ENCODE measurements at regions not wholly inside any gene's neighbourhood (a gene's known extent, or its start where the extent isn't known, plus 50 kb on each side); places are given as distances from the start of the nearest gene placed in this dataset.

DNA sequence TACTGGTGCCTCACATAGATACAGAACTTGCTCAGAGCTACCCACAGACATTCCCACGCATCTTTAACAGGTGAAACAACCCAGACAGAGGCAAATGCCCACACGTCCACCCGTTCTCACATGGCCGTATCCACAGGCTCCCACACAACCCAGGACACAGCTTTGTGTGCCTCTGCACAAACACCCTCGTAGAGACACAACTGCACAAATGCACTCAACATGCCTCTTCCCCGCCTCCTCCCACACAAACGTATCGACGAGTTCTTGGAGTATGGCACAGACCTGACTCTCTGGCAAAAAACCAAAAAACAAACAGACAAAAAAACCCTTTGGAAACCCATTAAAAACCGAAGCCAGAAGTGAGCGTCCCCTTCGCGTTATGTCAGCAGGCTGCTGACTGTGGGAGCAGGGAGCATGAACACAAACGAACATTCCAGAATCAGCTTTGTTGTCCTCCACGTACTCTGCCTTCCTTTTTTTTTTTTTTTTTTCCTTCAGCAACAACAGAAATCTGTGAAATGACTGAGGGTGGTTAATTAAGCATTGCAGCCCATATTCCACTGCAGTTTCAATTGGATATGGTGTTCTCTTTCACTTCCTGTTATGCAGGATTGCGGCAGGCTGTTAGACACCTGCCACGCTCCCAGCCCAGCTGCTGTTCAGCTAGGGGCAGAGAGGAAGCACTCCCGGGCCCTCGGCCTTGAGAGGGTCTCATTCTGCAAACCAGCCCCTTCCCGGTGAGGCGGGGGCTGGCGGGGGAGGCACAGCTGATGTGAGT lies 313.7 kb downstream of the MAF start:
- no peak for TF ChIP-seq GATA2 (IDR thresholded peaks at IDR 0.05; ENCODE audit: low read depth, low read length)
- TF ChIP-seq GATA3 (IDR thresholded peaks at IDR 0.05; ENCODE audit: low read depth, low read length), result no peak
